GM03348 (cell line): ENCODE measurements at regions not wholly inside any gene's neighbourhood (a gene's known extent, or its start where the extent isn't known, plus 50 kb on each side); places are given as distances from the start of the nearest gene placed in this dataset.

Experiments used
- DNase-seq: peaks from one replicate; pipeline ENCODE4 v3.0.0; 2012; ENCODE audit warnings: low spot score

DNA sequence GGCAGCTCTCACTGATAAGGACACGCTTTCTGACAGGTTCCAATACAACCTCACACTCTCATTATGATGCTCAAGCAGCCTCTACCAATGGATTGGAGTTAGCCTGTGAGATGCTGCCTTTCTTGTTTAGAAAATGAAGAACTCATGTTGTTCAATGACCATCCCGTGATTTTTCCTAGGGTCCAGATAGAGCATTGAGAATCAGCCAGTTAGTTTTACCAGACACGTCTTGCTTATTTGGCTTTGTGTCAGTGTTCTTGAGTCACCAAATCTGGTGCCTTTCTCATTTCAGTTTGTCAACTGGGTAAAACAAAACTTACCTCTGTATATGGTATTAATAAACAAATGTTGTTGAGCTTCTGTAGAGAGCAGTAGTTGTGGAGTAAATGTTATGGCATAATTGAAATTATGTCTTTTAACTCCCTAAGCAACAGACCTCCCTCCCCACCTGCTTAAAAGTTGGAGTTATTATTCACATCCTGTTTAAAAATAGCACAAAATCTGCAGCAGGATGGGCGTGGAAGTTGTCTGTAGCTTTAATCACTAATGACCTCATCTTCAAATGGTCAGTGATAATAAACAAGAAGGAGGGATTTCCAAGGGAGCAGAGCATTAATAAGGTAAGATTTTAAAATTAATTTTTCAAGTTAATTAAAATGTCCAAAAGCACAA is 167.3 kb downstream of the HRH4 start:
- no peak for DNase-seq

DNA sequence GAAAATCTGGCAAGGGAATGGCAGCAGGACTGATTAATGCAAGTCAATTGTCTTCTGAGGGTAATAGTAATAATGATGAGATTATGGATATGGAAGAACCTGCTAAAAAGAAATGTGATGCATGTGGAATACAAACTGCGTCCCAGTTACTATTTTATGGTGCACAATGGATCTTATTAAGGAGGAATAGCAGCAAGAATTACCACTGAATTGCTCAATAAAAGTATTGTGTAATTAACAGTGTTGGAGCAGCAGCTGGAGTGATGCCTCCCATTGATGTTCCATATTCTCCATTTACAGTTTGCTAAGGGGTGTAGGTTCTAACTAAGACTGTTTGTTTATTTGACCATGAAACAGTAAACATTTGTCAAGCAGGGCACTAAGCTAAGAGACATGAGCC is 167.9 kb downstream of the HRH4 start:
- no peak for DNase-seq

GRCh38 chr18:24629921-24630320 is 169.5 kb downstream of the HRH4 start:
- DNase-seq = no peak

DNA sequence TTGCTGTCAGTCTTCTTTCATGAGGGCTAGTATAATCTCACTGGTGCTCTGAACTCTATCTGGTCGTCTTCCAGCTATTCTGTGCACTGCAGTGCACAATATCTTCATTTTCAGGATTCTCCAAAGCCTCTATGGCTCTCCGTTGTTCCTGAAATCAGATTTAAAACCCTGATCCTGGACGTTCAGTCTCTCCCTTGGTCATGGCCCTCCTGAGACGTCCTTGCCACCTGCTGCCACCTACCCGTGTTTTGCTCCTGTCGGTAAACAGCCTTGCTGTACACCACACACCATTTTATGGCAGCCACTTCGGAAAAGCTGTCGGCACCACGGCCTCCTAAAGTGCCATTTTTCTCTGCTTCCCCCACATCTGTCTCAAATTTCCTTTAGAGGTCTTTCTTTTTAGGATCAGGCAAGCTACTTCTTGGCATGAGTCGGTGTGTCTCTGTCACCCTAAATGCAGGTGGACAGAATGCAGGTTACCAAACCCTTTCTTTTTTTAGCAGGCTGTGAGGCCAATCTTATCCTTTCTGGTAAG is 170.0 kb downstream of the HRH4 start:
- DNase-seq = no peak

GRCh38 chr18:24631243-24632025 is 171.0 kb downstream of the HRH4 start:
- DNase-seq = no peak

- DNase-seq = no peak
Observed at GRCh38 chr18:24632158-24632988, 171.9 kb downstream of the HRH4 start.

- no peak for DNase-seq
Observed at GRCh38 chr18:24633121-24633520, 172.7 kb downstream of the HRH4 start.

GRCh38 chr18:24649571-24649970 is 189.1 kb downstream of the HRH4 start:
- DNase-seq = no peak

DNA sequence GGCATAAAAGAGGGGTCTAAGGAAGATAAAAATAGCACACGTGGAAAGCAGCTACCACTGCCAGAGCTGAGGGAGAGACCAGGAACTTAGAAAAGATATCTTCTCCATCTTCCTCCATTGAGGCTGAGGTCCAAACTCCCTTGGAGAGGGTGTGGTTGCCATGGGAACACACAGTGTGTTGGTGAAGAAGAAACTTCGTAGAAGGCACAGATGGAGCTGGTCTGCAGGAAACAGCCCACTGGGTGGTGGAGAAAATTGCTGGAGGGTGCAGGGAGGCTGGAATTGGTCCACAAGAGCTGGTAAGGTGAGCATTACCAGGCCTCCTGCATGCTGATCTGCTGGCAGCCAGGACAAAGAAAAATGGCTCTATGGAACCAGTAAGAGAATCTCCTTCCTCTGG is 191.0 kb downstream of the HRH4 start:
- DNase-seq = no peak

- DNase-seq = no peak
Observed at GRCh38 chr18:24656050-24656449, 195.6 kb downstream of the HRH4 start.

DNA sequence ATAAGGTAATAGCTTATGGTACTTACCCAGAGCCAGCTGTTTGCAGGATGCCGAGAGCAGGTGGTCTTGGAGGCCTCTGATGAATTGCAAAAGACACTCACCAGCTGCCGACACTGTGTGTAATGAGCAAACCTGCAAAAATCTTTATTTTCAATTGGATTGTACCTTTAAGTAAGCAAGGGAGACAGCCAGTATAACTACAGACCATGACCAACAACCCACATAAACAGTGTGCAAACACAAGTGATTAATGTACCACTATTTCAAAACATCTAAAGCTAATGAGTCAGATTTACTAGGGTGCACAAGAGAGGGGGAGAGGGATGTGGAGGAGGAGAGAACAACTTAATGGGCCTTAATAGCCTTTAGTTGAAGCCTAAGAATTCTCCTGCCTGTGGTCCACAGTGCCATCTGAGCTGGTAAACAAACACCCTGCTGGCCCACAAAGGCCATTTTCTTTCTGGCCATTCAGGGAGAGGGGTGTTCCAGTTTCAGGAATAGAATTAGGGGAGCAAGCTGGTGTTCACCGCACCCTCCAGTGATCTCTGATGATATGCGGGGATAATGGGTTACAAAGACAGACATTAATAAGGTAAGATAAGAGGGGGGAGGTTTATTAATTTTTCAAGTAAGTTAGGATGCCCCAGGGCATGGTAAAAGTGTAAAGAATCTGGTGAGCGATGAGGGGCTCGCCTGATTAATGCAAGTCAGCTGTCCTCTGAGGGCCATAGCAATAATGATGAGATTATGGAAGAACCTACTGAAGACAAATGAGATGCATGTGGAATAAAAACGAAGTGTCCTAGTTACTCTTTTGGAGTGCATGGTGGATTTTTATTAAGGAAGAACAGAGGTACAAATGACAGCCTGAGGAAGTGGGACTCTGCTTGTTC is 196.4 kb downstream of the HRH4 start:
- no peak for DNase-seq

GRCh38 chr18:24657444-24657842 is 197.0 kb downstream of the HRH4 start:
- no peak for DNase-seq

DNA sequence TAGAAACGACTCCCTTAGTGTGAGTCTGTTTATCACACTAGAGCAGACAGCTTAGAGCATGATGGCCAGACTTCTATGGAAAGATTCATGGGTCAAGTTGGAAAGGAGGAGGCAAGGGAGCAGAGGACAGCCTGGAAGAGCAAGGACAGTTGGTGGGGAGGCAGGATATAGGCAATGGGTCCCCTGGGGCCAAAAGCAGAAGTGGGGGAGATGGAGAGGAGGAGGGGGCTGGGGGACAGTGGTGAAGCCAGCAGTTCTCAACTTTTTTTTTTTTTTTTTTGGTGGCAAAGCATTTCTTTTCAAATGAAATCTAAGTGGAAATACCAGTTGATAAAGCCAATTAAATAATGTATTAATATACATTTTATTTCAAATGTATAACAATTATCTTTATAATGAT is 197.9 kb downstream of the HRH4 start:
- no peak for DNase-seq

GRCh38 chr18:24659827-24660720 is 199.6 kb downstream of the HRH4 start:
- peak; percentile 59 for DNase-seq

DNA sequence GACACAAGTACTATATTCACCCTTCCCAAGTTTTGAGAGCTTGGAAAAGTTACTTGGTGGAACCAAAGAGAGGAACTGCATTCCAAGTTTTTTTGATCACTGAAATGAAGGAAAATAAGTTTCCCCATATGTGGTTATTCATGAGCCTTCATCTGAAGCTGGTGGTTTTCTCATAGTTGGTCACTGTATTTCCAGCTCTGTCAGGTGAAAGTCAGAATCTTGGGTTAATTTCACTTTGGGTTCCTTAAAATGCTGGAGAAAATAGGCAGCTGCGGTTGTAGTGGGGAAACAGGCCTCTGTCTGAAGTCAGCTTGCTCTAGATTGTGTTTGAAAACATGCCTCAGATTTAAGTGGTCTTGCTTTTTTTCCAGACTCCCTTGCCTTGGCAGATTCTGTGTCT is 200.5 kb downstream of the HRH4 start:
- no peak for DNase-seq

GRCh38 chr18:24662412-24662821 is 202.0 kb downstream of the HRH4 start:
- no peak for DNase-seq

- no peak for DNase-seq
Observed at GRCh38 chr18:24663026-24663425, 202.6 kb downstream of the HRH4 start.

GRCh38 chr18:24669015-24669414 is 208.6 kb downstream of the HRH4 start:
- DNase-seq = no peak

DNA sequence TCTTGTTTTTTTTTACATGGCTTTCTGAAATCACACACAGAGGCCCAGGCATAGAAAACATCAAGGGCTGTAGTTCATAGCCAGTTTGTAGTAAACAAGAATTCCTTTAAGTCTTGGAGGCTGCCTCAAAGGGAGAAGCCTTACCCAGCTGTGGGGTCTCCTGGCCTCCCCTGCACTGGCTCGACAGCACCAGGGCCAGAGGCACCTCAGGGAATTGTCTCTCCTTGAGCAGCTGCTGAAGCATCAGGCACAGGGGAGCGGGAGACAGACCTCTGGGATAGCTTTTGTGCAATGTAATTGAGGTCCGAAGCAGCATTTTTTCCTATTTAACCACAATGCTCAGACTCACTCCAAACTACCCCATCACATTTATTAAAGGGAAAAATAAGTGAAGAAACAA is 209.1 kb downstream of the HRH4 start:
- no peak for DNase-seq

DNA sequence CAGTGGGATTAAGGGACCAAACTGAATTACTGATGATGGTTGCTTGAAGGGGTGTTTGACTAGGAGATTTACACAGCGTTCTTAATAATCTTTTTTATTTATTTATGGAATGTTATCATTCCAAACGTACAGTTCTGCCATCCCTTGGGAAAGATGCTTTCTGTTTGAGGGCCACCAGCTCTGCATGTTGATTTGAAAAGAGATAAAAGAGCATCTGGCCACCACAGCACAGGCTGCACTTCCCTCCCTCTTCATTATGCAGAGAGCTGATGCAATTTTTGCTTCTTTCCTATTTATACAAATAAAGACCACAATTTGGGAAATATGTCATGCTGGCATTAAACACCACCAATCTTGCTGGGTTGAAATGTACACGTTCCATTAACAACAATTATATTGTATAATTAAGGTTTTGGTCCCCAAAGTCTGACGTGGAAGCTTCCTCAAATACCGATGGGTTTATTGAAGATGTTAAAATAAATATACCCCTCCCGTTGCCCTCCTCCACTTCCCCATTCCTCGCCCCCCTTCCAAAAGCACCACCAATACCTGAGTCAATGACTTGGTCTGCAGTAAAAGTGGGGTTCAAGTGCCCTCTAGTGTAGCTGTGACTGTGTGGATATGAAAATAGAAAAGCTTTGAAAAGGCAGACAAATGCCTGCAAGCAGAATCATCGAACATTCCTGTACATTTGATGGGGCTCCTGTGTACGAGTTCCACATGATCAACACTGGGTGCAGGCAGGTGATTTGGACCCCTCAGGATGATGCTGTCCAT is 211.9 kb downstream of the HRH4 start:
- no peak for DNase-seq
